ENCODE measurements at regions not wholly inside any gene's neighbourhood (a gene's known extent, or its start where the extent isn't known, plus 50 kb on each side); places are given as distances from the start of the nearest gene placed in this dataset.

DNA sequence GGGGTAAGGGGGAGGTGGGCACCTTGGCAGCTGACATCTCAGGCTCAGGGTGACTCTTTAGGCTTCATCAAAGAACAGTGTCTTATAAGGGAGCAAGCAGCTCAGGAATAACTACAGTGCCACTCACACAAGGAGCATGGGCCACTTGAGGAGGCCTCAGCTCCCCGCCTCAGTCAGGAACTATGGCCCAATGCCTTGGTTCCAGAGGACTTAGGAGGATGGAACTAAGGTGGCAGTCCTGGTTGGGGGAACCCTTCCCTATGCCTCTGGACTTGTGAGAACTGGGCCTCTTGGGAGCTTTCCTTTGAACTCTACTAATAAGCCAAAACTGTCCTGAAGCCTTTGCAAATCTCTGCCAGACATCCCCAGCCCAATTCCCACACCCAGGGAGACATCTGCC, 160.6 kb downstream of the EFNB1 start:
- no peak overlapping the region for H3K4me3 ChIP-seq (ENCODE audit: low read length)
- H2AFZ ChIP-seq (ENCODE audit: low read length), result no peak overlapping the region
- no peak overlapping the region for H3K9ac ChIP-seq (ENCODE audit: low read length)
- no peaks in the 10 kb centered on the region for H3K4me1 ChIP-seq (ENCODE audit: low read length)
- TF ChIP-seq CTCF (IDR thresholded peaks at IDR 0.05; ENCODE audit: low read length) (no peak), EZH2phosphoT487 (IDR thresholded peaks at IDR 0.05; ENCODE audit: low read length) (no peak), EZH2 (optimal IDR thresholded peaks at IDR 0.05; ENCODE audit: low read depth, low read length) (no peak)
- no peak for DNase-seq
- no peaks in the 10 kb centered on the region for H4K20me1 ChIP-seq (ENCODE audit: insufficient read depth, low read length)
- H3K4me2 ChIP-seq (ENCODE audit: low read depth, low read length), result no peak overlapping the region
- no peaks in the 10 kb centered on the region for H3K9me2 ChIP-seq (replicated peaks; ENCODE audit: insufficient read depth, low read length)
- H3K79me2 ChIP-seq (ENCODE audit: low read length), result no peaks in the 10 kb centered on the region
- H3F3A ChIP-seq (ENCODE audit: insufficient read depth, low read length), result no peaks in the 10 kb centered on the region
- H3K9me3 ChIP-seq (replicated peaks; ENCODE audit: insufficient read depth, low read length), result no peaks in the 10 kb centered on the region
- no peaks in the 10 kb centered on the region for H3K36me3 ChIP-seq (replicated peaks; ENCODE audit: insufficient read depth, low read length)
- no peaks in the 10 kb centered on the region for H3K27me3 ChIP-seq (replicated peaks; ENCODE audit: insufficient read depth, low read length)
- H3K27ac ChIP-seq (ENCODE audit: low read length), result no peak overlapping the region

- DNase-seq, result no peak
- Histone ChIP-seq H3K9ac (ENCODE audit: low read length) (no peak overlapping the region), H3K79me2 (ENCODE audit: low read length) (no peaks in the 10 kb centered on the region), H3K4me2 (ENCODE audit: low read depth, low read length) (no peak overlapping the region), H3K9me3 (replicated peaks; ENCODE audit: insufficient read depth, low read length) (no peaks in the 10 kb centered on the region), H3F3A (ENCODE audit: insufficient read depth, low read length) (no peaks in the 10 kb centered on the region), H3K4me3 (ENCODE audit: low read length) (no peak overlapping the region), H3K4me1 (ENCODE audit: low read length) (no peaks in the 10 kb centered on the region), H4K20me1 (ENCODE audit: insufficient read depth, low read length) (no peaks in the 10 kb centered on the region), H3K27ac (ENCODE audit: low read length) (no peak overlapping the region), H2AFZ (ENCODE audit: low read length) (no peak overlapping the region), H3K36me3 (replicated peaks; ENCODE audit: insufficient read depth, low read length) (no peaks in the 10 kb centered on the region), H3K27me3 (replicated peaks; ENCODE audit: insufficient read depth, low read length) (no peaks in the 10 kb centered on the region), H3K9me2 (replicated peaks; ENCODE audit: insufficient read depth, low read length) (no peaks in the 10 kb centered on the region)
- TF ChIP-seq CTCF (IDR thresholded peaks at IDR 0.05; ENCODE audit: low read length) (no peak), EZH2 (optimal IDR thresholded peaks at IDR 0.05; ENCODE audit: low read depth, low read length) (no peak), EZH2phosphoT487 (IDR thresholded peaks at IDR 0.05; ENCODE audit: low read length) (no peak)
These were observed 160.0 kb downstream of the EFNB1 start for GRCh38 chrX:68988865-68989264.

GRCh38 chrX:68985135-68985755, 156.4 kb downstream of the EFNB1 start:
- no peak overlapping the region for H2AFZ ChIP-seq (ENCODE audit: low read length)
- no peaks in the 10 kb centered on the region for H3K9me2 ChIP-seq (replicated peaks; ENCODE audit: insufficient read depth, low read length)
- no peak overlapping the region for H3K4me3 ChIP-seq (ENCODE audit: low read length)
- no peak overlapping the region for H3K27ac ChIP-seq (ENCODE audit: low read length)
- no peaks in the 10 kb centered on the region for H3K79me2 ChIP-seq (ENCODE audit: low read length)
- H3K4me1 ChIP-seq (ENCODE audit: low read length), result no peaks in the 10 kb centered on the region
- no peaks in the 10 kb centered on the region for H3K9me3 ChIP-seq (replicated peaks; ENCODE audit: insufficient read depth, low read length)
- H3K9ac ChIP-seq (ENCODE audit: low read length), result no peak overlapping the region
- TF ChIP-seq EZH2 (optimal IDR thresholded peaks at IDR 0.05; ENCODE audit: low read depth, low read length) (no peak), CTCF (IDR thresholded peaks at IDR 0.05; ENCODE audit: low read length) (no peak), EZH2phosphoT487 (IDR thresholded peaks at IDR 0.05; ENCODE audit: low read length) (no peak)
- no peaks in the 10 kb centered on the region for H3K36me3 ChIP-seq (replicated peaks; ENCODE audit: insufficient read depth, low read length)
- H3K4me2 ChIP-seq (ENCODE audit: low read depth, low read length), result no peak overlapping the region
- no peaks in the 10 kb centered on the region for H3F3A ChIP-seq (ENCODE audit: insufficient read depth, low read length)
- no peak for DNase-seq
- no peaks in the 10 kb centered on the region for H4K20me1 ChIP-seq (ENCODE audit: insufficient read depth, low read length)
- no peaks in the 10 kb centered on the region for H3K27me3 ChIP-seq (replicated peaks; ENCODE audit: insufficient read depth, low read length)

All from MM.1S (cell line).